Thoracic aorta (tissue), 2 donors: ENCODE measurements at regions not wholly inside any gene's neighbourhood (a gene's known extent, or its start where the extent isn't known, plus 50 kb on each side); places are given as distances from the start of the nearest gene placed in this dataset.

Experiments used
- ATAC-seq: fragments of 150-250 bp; one replicate; pipeline ENCODE4 v1.8.0; 2017; ENCODE audit warnings: low read depth; ENCODE audit not compliant: insufficient number of reproducible peaks, low FRiP score
- DNase-seq: peaks from one replicate; pipeline ENCODE4 v3.0.0-alpha.2; 2020; ENCODE audit warnings: low spot score
- H3K27ac ChIP-seq, 2 donors: fragments of 200-600 bp; sonication (generic); 1 replicate in 1 of 2; 2 replicates in 1 of 2; pipeline ENCODE4 v1.5.1; 2016; ENCODE audit warnings: mild to moderate bottlenecking in 2 of 2, moderate library complexity in 2 of 2
- H3K27me3 ChIP-seq: fragments of 200-600 bp; sonication (generic); replicated peaks from 2 replicates; pipeline ENCODE4 v1.6.0; 2016; ENCODE audit warnings: mild to moderate bottlenecking; ENCODE audit not compliant: insufficient read depth
- H3K36me3 ChIP-seq: fragments of 200-600 bp; sonication (generic); one replicate; pipeline ENCODE4 v1.5.1; 2016
- H3K4me1 ChIP-seq, 2 donors: fragments of 200-600 bp; sonication (generic); 1 replicate in 1 of 2; 2 replicates in 1 of 2; pipeline versions ENCODE4 v1.5.1 to v1.6.0; 2016; ENCODE audit warnings: low read depth in 2 of 2, mild to moderate bottlenecking in 1 of 2; ENCODE audit not compliant: control insufficient read depth in 1 of 2
- H3K4me3 ChIP-seq: fragments of 200-600 bp; sonication (generic); 2 replicates; pipeline ENCODE4 v1.5.1; 2016; ENCODE audit warnings: mild to moderate bottlenecking
- H3K9me3 ChIP-seq: fragments of 200-600 bp; sonication (generic); 2 replicates; pipeline ENCODE4 v1.5.1; 2016
- TF ChIP-seq, protein P1 (sequence below): fragments of 200-600 bp; sonication (generic); IDR thresholded peaks from one replicate; pipeline ENCODE4 v1.5.1; 2019; ENCODE audit warnings: antibody characterized with exemption

DNA sequence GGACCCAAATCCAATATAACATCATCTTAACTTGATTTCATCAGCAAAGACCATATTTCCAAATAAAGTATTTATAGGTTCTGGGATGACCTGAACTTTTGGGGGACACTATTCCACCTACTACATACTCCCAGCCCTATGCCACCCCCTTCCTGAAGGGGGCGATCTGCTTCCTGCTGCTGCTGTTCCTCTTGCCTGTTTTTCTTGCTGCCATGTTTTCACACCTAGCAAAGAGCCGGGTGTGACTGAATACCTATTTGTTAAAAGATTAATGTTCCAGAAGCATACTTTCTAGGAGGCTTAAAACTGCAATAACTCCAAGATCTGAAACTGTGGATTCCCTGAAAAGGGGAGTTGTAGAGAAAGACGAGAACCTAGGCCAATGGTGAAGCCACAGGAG is 89.7 kb downstream of the ICOS start:
- no peak overlapping the region for H3K4me3 ChIP-seq
- peak overlapping the region; percentile 8 to 10 for H3K27ac ChIP-seq
- TF ChIP-seq, protein P1, sequence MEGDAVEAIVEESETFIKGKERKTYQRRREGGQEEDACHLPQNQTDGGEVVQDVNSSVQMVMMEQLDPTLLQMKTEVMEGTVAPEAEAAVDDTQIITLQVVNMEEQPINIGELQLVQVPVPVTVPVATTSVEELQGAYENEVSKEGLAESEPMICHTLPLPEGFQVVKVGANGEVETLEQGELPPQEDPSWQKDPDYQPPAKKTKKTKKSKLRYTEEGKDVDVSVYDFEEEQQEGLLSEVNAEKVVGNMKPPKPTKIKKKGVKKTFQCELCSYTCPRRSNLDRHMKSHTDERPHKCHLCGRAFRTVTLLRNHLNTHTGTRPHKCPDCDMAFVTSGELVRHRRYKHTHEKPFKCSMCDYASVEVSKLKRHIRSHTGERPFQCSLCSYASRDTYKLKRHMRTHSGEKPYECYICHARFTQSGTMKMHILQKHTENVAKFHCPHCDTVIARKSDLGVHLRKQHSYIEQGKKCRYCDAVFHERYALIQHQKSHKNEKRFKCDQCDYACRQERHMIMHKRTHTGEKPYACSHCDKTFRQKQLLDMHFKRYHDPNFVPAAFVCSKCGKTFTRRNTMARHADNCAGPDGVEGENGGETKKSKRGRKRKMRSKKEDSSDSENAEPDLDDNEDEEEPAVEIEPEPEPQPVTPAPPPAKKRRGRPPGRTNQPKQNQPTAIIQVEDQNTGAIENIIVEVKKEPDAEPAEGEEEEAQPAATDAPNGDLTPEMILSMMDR: no peak
- no peaks in the 10 kb centered on the region for H3K36me3 ChIP-seq
- H3K27me3 ChIP-seq: no peaks in the 10 kb centered on the region
- H3K4me1 ChIP-seq: peaks cover 2 to 51% of the 10 kb centered on the region in 2 donors
- H3K9me3 ChIP-seq: no peaks in the 10 kb centered on the region
- ATAC-seq (no peak), DNase-seq (no peak)

GRCh38 chr2:204027091-204027490 is 90.5 kb downstream of the ICOS start:
- H3K27ac ChIP-seq: no peak overlapping the region
- no peak for ATAC-seq
- H3K9me3 ChIP-seq: no peaks in the 10 kb centered on the region
- H3K4me3 ChIP-seq: no peak overlapping the region
- no peak for DNase-seq
- no peaks in the 10 kb centered on the region for H3K27me3 ChIP-seq
- TF ChIP-seq, protein P1: no peak
- H3K36me3 ChIP-seq: no peaks in the 10 kb centered on the region
- H3K4me1 ChIP-seq: peaks cover 7 to 52% of the 10 kb centered on the region in 2 donors

GRCh38 chr2:204030322-204030721 is 93.8 kb downstream of the ICOS start:
- TF ChIP-seq, protein P1: no peak
- no peak overlapping the region for H3K27ac ChIP-seq
- no peaks in the 10 kb centered on the region for H3K36me3 ChIP-seq
- H3K9me3 ChIP-seq: no peaks in the 10 kb centered on the region
- H3K4me3 ChIP-seq: no peak overlapping the region
- no peaks in the 10 kb centered on the region for H3K27me3 ChIP-seq
- no peak for ATAC-seq
- peaks cover 8 to 28% of the 10 kb centered on the region in 2 donors for H3K4me1 ChIP-seq
- no peak for DNase-seq

GRCh38 chr2:204031056-204031455 is 94.5 kb downstream of the ICOS start:
- Histone ChIP-seq H3K4me3 (no peak overlapping the region), H3K27me3 (no peaks in the 10 kb centered on the region), H3K27ac (no peak overlapping the region), H3K36me3 (no peaks in the 10 kb centered on the region), H3K4me1 (peaks cover 8 to 21% of the 10 kb centered on the region in 2 donors), H3K9me3 (no peaks in the 10 kb centered on the region)
- TF ChIP-seq, protein P1: no peak
- no peak for DNase-seq
- no peak for ATAC-seq

- no peak for ATAC-seq
- Histone ChIP-seq H3K36me3 (no peaks in the 10 kb centered on the region), H3K9me3 (no peaks in the 10 kb centered on the region), H3K27me3 (no peaks in the 10 kb centered on the region), H3K4me3 (no peak overlapping the region), H3K27ac (no peak overlapping the region), H3K4me1 (peaks cover 8 to 21% of the 10 kb centered on the region in 2 donors)
- TF ChIP-seq, protein P1: no peak
- DNase-seq: no peak
These were observed 95.7 kb downstream of the ICOS start for GRCh38 chr2:204032301-204032700.
